Omental fat pad (tissue), 3 donors: ENCODE measurements at regions not wholly inside any gene's neighbourhood (a gene's known extent, or its start where the extent isn't known, plus 50 kb on each side); places are given as distances from the start of the nearest gene placed in this dataset.

ENCODE experiments used
- ATAC-seq: fragments of 150-250 bp; one replicate; pipeline ENCODE4 v1.9.1; 2016; ENCODE audit warnings: mild to moderate bottlenecking, moderate library complexity; ENCODE audit not compliant: low FRiP score
- DNase-seq: peaks from one replicate; pipeline ENCODE4 v3.0.0-alpha.2; 2019; ENCODE audit warnings: low spot score
- CTCF ChIP-seq, 3 donors: fragments of 450-650 bp; IDR thresholded peaks; one replicate each; pipeline ENCODE4 v1.5.1; 2016 to 2017; ENCODE audit warnings: antibody characterized with exemption in 3 of 3, mild to moderate bottlenecking in 3 of 3, moderate library complexity in 2 of 3

GRCh38 chr9:13868336-13868735 lies 445.6 kb downstream of the NFIB start:
- no peak for DNase-seq
- no peak for TF ChIP-seq CTCF (IDR thresholded peaks at IDR 0.05)
- no peak for ATAC-seq

GRCh38 chr9:13865869-13866268 lies 448.1 kb downstream of the NFIB start:
- TF ChIP-seq CTCF (IDR thresholded peaks at IDR 0.05): no peak
- no peak for DNase-seq
- peak; percentile 75 for ATAC-seq

GRCh38 chr9:13863112-13863511 lies 450.8 kb downstream of the NFIB start:
- no peak for DNase-seq
- no peak for TF ChIP-seq CTCF (IDR thresholded peaks at IDR 0.05)
- peak; percentile 72 for ATAC-seq

- no peak for ATAC-seq
- no peak for TF ChIP-seq CTCF (IDR thresholded peaks at IDR 0.05)
- no peak for DNase-seq
Observed at GRCh38 chr9:13862654-13863053, 451.3 kb downstream of the NFIB start.

- no peak for DNase-seq
- ATAC-seq: no peak
- TF ChIP-seq CTCF (IDR thresholded peaks at IDR 0.05): no peak
Observed at GRCh38 chr9:13860946-13861640, 452.8 kb downstream of the NFIB start.

- TF ChIP-seq CTCF (IDR thresholded peaks at IDR 0.05): no peak
- DNase-seq: no peak
- ATAC-seq: no peak
Observed at GRCh38 chr9:13860019-13860418, 453.9 kb downstream of the NFIB start.

GRCh38 chr9:13857521-13857920 lies 456.4 kb downstream of the NFIB start:
- ATAC-seq (peak; percentile 44), DNase-seq (no peak)
- no peak for TF ChIP-seq CTCF (IDR thresholded peaks at IDR 0.05)
